ENCODE measurements at regions not wholly inside any gene's neighbourhood (a gene's known extent, or its start where the extent isn't known, plus 50 kb on each side); places are given as distances from the start of the nearest gene placed in this dataset.

GRCh38 chr2:184129073-184129472 is 469.3 kb upstream of the ZNF804A start:
- in situ Hi-C loops (cut with MboI): no loop called here
- Histone ChIP-seq H2AFZ (no peak overlapping the region), H3K9me2 (ENCODE audit: insufficient read depth) (no peaks in the 10 kb centered on the region), H3K4me2 (ENCODE audit: unreplicated experiment) (no peak overlapping the region), H3F3A (ENCODE audit: insufficient read depth) (no peaks in the 10 kb centered on the region), H3K9me3 (ENCODE audit: low read depth) (no peaks in the 10 kb centered on the region), H3K4me1 (ENCODE audit: insufficient read depth) (no peaks in the 10 kb centered on the region), H4K20me1 (ENCODE audit: insufficient read depth) (no peaks in the 10 kb centered on the region), H3K9ac (no peak overlapping the region), H3K4me3 (no peak overlapping the region), H3K27ac (no peak overlapping the region), H3K79me2 (ENCODE audit: insufficient read depth) (no peaks in the 10 kb centered on the region), H3K36me3 (ENCODE audit: low read depth) (no peaks in the 10 kb centered on the region), H3K27me3 (replicated peaks; ENCODE audit: insufficient read depth) (no peaks in the 10 kb centered on the region)
- DNase-seq: no peak
- TF ChIP-seq EZH2 (IDR thresholded peaks at IDR 0.05; ENCODE audit: insufficient read depth, poor library complexity, severe bottlenecking) (no peak), EZH2phosphoT487 (IDR thresholded peaks at IDR 0.05; ENCODE audit: insufficient read depth, low read depth) (no peak)
- WGBS, 2 experiments (ENCODE audit: low coverage in 1 of 2, low lambda C conversion rate in 2 of 2, missing lambda C conversion rate in 2 of 2): 0 to 13% methylated on average over 1 of the region's 1 CpG

- no peak for TF ChIP-seq EZH2phosphoT487 (IDR thresholded peaks at IDR 0.05; ENCODE audit: insufficient read depth, low read depth)
- TF ChIP-seq EZH2 (IDR thresholded peaks at IDR 0.05; ENCODE audit: insufficient read depth, poor library complexity, severe bottlenecking): no peak
- no peak for DNase-seq
- Histone ChIP-seq H3K27ac (no peak overlapping the region), H3K4me2 (ENCODE audit: unreplicated experiment) (no peak overlapping the region), H3K27me3 (replicated peaks; ENCODE audit: insufficient read depth) (no peaks in the 10 kb centered on the region), H3K4me1 (ENCODE audit: insufficient read depth) (no peaks in the 10 kb centered on the region), H3K36me3 (ENCODE audit: low read depth) (no peaks in the 10 kb centered on the region), H3K9me2 (ENCODE audit: insufficient read depth) (no peaks in the 10 kb centered on the region), H4K20me1 (ENCODE audit: insufficient read depth) (no peaks in the 10 kb centered on the region), H3K9me3 (ENCODE audit: low read depth) (no peaks in the 10 kb centered on the region), H3K9ac (no peak overlapping the region), H2AFZ (no peak overlapping the region), H3F3A (ENCODE audit: insufficient read depth) (no peaks in the 10 kb centered on the region), H3K4me3 (no peak overlapping the region), H3K79me2 (ENCODE audit: insufficient read depth) (no peaks in the 10 kb centered on the region)
- in situ Hi-C loops (cut with MboI): no loop called here
- 36 to 55% methylated on average over 1 of the region's 1 CpG for WGBS, 2 experiments (ENCODE audit: low coverage in 1 of 2, low lambda C conversion rate in 2 of 2, missing lambda C conversion rate in 2 of 2)
Observed at GRCh38 chr2:184137955-184138354, 460.4 kb upstream of the ZNF804A start.

- Histone ChIP-seq H3K4me1 (ENCODE audit: insufficient read depth) (no peaks in the 10 kb centered on the region), H3K9me2 (ENCODE audit: insufficient read depth) (no peaks in the 10 kb centered on the region)
- in situ Hi-C loops (cut with MboI): no loop called here
Observed at GRCh38 chr2:184141866-184142265, 456.5 kb upstream of the ZNF804A start.

GRCh38 chr2:184154438-184154837 is 443.9 kb upstream of the ZNF804A start:
- Histone ChIP-seq H3K4me3 (no peak overlapping the region), H3K9me3 (ENCODE audit: low read depth) (no peaks in the 10 kb centered on the region), H3F3A (ENCODE audit: insufficient read depth) (no peaks in the 10 kb centered on the region), H3K4me1 (ENCODE audit: insufficient read depth) (0 out of 2 replicates have a peak, but pooled peaks cover 4% of the 10 kb centered on the region), H3K4me2 (ENCODE audit: unreplicated experiment) (peak overlapping the region; percentile 21), H3K9me2 (ENCODE audit: insufficient read depth) (no peaks in the 10 kb centered on the region), H3K79me2 (ENCODE audit: insufficient read depth) (no peaks in the 10 kb centered on the region), H3K27ac (no peak overlapping the region), H4K20me1 (ENCODE audit: insufficient read depth) (no peaks in the 10 kb centered on the region), H3K36me3 (ENCODE audit: low read depth) (no peaks in the 10 kb centered on the region), H2AFZ (no peak overlapping the region), H3K27me3 (replicated peaks; ENCODE audit: insufficient read depth) (no peaks in the 10 kb centered on the region), H3K9ac (no peak overlapping the region)
- peak; percentile 65 for DNase-seq
- in situ Hi-C loops (cut with MboI): no loop called here
- WGBS, 2 experiments (ENCODE audit: low coverage in 1 of 2, low lambda C conversion rate in 2 of 2, missing lambda C conversion rate in 2 of 2): 3 to 5% methylated on average over 2 of the region's 2 CpGs
- TF ChIP-seq EZH2phosphoT487 (IDR thresholded peaks at IDR 0.05; ENCODE audit: insufficient read depth, low read depth) (no peak), EZH2 (IDR thresholded peaks at IDR 0.05; ENCODE audit: insufficient read depth, poor library complexity, severe bottlenecking) (no peak)

More at GRCh38 chr2:184141866-184142265, 456.5 kb upstream of the ZNF804A start:
- H3K9me3 ChIP-seq (ENCODE audit: low read depth): no peaks in the 10 kb centered on the region
- no peak for DNase-seq
- no peaks in the 10 kb centered on the region for H3F3A ChIP-seq (ENCODE audit: insufficient read depth)
- no peak overlapping the region for H3K4me2 ChIP-seq (ENCODE audit: unreplicated experiment)
- H3K27me3 ChIP-seq (replicated peaks; ENCODE audit: insufficient read depth): no peaks in the 10 kb centered on the region
- no peak for TF ChIP-seq EZH2 (IDR thresholded peaks at IDR 0.05; ENCODE audit: insufficient read depth, poor library complexity, severe bottlenecking)
- TF ChIP-seq EZH2phosphoT487 (IDR thresholded peaks at IDR 0.05; ENCODE audit: insufficient read depth, low read depth): no peak
- no peaks in the 10 kb centered on the region for H4K20me1 ChIP-seq (ENCODE audit: insufficient read depth)
- H3K9ac ChIP-seq: no peak overlapping the region
- H2AFZ ChIP-seq: no peak overlapping the region
- H3K27ac ChIP-seq: no peak overlapping the region
- no peaks in the 10 kb centered on the region for H3K79me2 ChIP-seq (ENCODE audit: insufficient read depth)
- no peaks in the 10 kb centered on the region for H3K36me3 ChIP-seq (ENCODE audit: low read depth)
- no peak overlapping the region for H3K4me3 ChIP-seq

- Histone ChIP-seq H3K4me2 (ENCODE audit: unreplicated experiment) (no peak overlapping the region), H3K9me3 (ENCODE audit: low read depth) (no peaks in the 10 kb centered on the region), H3K79me2 (ENCODE audit: insufficient read depth) (no peaks in the 10 kb centered on the region), H3K9me2 (ENCODE audit: insufficient read depth) (no peaks in the 10 kb centered on the region), H3K4me3 (no peak overlapping the region), H3K27ac (no peak overlapping the region), H4K20me1 (ENCODE audit: insufficient read depth) (no peaks in the 10 kb centered on the region), H3K27me3 (replicated peaks; ENCODE audit: insufficient read depth) (no peaks in the 10 kb centered on the region), H3K36me3 (ENCODE audit: low read depth) (no peaks in the 10 kb centered on the region), H3K4me1 (ENCODE audit: insufficient read depth) (0 out of 2 replicates have a peak, but pooled peaks cover 4% of the 10 kb centered on the region), H2AFZ (no peak overlapping the region), H3F3A (ENCODE audit: insufficient read depth) (no peaks in the 10 kb centered on the region), H3K9ac (no peak overlapping the region)
- DNase-seq: no peak
- no peak for TF ChIP-seq EZH2phosphoT487 (IDR thresholded peaks at IDR 0.05; ENCODE audit: insufficient read depth, low read depth)
- TF ChIP-seq EZH2 (IDR thresholded peaks at IDR 0.05; ENCODE audit: insufficient read depth, poor library complexity, severe bottlenecking): no peak
- 57 to 69% methylated on average over 1 of the region's 1 CpG for WGBS, 2 experiments (ENCODE audit: low coverage in 1 of 2, low lambda C conversion rate in 2 of 2, missing lambda C conversion rate in 2 of 2)
- in situ Hi-C loops (cut with MboI): no loop called here
Observed at GRCh38 chr2:184155791-184156190, 442.5 kb upstream of the ZNF804A start.

Measured in GM23248 (cell line).